IMR-90 (cell line): ENCODE measurements at regions not wholly inside any gene's neighbourhood (a gene's known extent, or its start where the extent isn't known, plus 50 kb on each side); places are given as distances from the start of the nearest gene placed in this dataset.

Experiments
- BHLHE40 ChIP-seq: fragments of 150-350 bp; IDR thresholded peaks from 2 replicates; pipeline ENCODE4 v1.6.1; 2016; ENCODE audit warnings: mild to moderate bottlenecking, low read depth, low read length
- FOS ChIP-seq: fragments of 150-350 bp; IDR thresholded peaks from 2 replicates; pipeline ENCODE4 v1.6.1; 2016; ENCODE audit warnings: low read depth, low read length
- MAFK ChIP-seq: IDR thresholded peaks from 2 replicates; pipeline ENCODE4 v1.6.1; 2012; ENCODE audit warnings: low read depth, low read length, improper control_type of control experiment
- MAZ ChIP-seq: IDR thresholded peaks from 2 replicates; pipeline ENCODE4 v1.6.1; 2012; ENCODE audit warnings: low read depth, mild to moderate bottlenecking, low read length, improper control_type of control experiment, moderate library complexity, borderline replicate concordance
- MXI1 ChIP-seq: IDR thresholded peaks from 2 replicates; pipeline ENCODE4 v1.6.1; 2012; ENCODE audit warnings: low read depth, mild to moderate bottlenecking, low read length, moderate library complexity, borderline replicate concordance
- NFE2L2 ChIP-seq: fragments of 150-350 bp; IDR thresholded peaks from 2 replicates; pipeline ENCODE4 v1.6.1; 2016; ENCODE audit warnings: low read depth, mild to moderate bottlenecking, low read length
- POLR2A ChIP-seq: IDR thresholded peaks from 2 replicates; pipeline ENCODE4 v1.6.1; 2012; ENCODE audit warnings: mild to moderate bottlenecking, low read depth, low read length
- RAD21 ChIP-seq: IDR thresholded peaks from 2 replicates; pipeline ENCODE4 v1.6.1; 2012; ENCODE audit warnings: low read length, improper control_type of control experiment
- RCOR1 ChIP-seq: IDR thresholded peaks from 2 replicates; pipeline ENCODE4 v1.6.1; 2012; ENCODE audit warnings: mild to moderate bottlenecking, low read length, improper control_type of control experiment; ENCODE audit not compliant: insufficient replicate concordance
- RFX5 ChIP-seq: IDR thresholded peaks from 2 replicates; pipeline ENCODE4 v1.8.0; 2012; ENCODE audit warnings: low read depth, mild to moderate bottlenecking, low read length, moderate library complexity
- SMC3 ChIP-seq: fragments of 150-350 bp; IDR thresholded peaks from 2 replicates; pipeline ENCODE4 v1.6.1; 2016; ENCODE audit warnings: low read depth, mild to moderate bottlenecking, antibody characterized with exemption, low read length, moderate library complexity
- TF ChIP-seq, protein P1 (sequence below): fragments of 150-350 bp; IDR thresholded peaks from 2 replicates; pipeline ENCODE4 v1.6.1; 2017; ENCODE audit warnings: mild to moderate bottlenecking, antibody characterized with exemption, low read length, low read depth
- TF ChIP-seq, protein P2 (sequence below): fragments of 150-350 bp; IDR thresholded peaks from 2 replicates; pipeline ENCODE4 v1.6.1; 2016; ENCODE audit warnings: low read depth, mild to moderate bottlenecking, low read length, moderate library complexity, borderline replicate concordance
- TF ChIP-seq, protein P3 (sequence below): conservative IDR thresholded peaks from 2 replicates; pipeline ENCODE4 v1.5.1; 2012; ENCODE audit warnings: mild to moderate bottlenecking, low read depth, low read length, improper control_type of control experiment

DNA sequence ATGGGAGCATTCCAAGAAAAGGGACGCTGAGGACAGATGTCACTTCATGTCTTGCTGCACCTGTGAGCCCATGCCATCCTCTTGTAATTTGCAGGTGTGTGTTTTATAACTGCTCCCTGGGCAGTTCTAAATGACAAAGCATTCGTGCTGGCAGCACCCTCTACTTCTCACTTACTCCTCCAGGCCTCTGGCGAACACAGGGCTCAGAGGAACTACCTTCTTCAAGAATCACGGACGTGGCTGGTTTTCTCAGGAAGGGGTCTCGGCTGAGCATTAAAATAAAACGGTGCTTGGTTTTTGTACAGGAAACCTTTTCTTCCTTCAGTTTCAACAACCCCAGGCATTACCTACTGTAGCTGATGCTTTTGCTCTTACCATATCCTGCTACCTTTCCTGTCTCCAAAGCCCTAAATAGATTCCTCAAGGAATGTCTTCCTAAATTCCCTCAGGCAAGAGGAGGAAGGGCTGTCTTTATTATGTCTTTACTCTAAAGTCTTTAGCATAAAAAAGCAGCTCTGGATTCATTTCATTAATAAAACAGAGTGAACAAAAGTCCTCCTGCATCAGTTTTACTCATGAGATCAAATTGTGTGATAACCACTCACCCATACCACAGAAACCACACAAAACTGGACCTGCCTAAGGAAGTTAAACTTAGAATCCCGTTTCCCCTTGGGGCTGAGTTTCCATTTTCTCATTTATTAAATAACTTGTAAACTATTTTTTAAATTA is 79.0 kb upstream of the MAP10 start:
- TF ChIP-seq RAD21 (no peak), POLR2A (no peak), SMC3 (no peak), MAFK (no peak), FOS (no peak), MAZ (no peak), RFX5 (no peak), NFE2L2 (no peak), MXI1 (no peak), BHLHE40 (no peak), RCOR1 (no peak)
- TF ChIP-seq, protein P1, sequence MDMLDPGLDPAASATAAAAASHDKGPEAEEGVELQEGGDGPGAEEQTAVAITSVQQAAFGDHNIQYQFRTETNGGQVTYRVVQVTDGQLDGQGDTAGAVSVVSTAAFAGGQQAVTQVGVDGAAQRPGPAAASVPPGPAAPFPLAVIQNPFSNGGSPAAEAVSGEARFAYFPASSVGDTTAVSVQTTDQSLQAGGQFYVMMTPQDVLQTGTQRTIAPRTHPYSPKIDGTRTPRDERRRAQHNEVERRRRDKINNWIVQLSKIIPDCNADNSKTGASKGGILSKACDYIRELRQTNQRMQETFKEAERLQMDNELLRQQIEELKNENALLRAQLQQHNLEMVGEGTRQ: no peak
- TF ChIP-seq, protein P2, sequence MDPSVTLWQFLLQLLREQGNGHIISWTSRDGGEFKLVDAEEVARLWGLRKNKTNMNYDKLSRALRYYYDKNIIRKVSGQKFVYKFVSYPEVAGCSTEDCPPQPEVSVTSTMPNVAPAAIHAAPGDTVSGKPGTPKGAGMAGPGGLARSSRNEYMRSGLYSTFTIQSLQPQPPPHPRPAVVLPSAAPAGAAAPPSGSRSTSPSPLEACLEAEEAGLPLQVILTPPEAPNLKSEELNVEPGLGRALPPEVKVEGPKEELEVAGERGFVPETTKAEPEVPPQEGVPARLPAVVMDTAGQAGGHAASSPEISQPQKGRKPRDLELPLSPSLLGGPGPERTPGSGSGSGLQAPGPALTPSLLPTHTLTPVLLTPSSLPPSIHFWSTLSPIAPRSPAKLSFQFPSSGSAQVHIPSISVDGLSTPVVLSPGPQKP: no peak
- TF ChIP-seq, protein P3, sequence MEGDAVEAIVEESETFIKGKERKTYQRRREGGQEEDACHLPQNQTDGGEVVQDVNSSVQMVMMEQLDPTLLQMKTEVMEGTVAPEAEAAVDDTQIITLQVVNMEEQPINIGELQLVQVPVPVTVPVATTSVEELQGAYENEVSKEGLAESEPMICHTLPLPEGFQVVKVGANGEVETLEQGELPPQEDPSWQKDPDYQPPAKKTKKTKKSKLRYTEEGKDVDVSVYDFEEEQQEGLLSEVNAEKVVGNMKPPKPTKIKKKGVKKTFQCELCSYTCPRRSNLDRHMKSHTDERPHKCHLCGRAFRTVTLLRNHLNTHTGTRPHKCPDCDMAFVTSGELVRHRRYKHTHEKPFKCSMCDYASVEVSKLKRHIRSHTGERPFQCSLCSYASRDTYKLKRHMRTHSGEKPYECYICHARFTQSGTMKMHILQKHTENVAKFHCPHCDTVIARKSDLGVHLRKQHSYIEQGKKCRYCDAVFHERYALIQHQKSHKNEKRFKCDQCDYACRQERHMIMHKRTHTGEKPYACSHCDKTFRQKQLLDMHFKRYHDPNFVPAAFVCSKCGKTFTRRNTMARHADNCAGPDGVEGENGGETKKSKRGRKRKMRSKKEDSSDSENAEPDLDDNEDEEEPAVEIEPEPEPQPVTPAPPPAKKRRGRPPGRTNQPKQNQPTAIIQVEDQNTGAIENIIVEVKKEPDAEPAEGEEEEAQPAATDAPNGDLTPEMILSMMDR: no peak
